HEK293 (cell line): ENCODE measurements at regions not wholly inside any gene's neighbourhood (a gene's known extent, or its start where the extent isn't known, plus 50 kb on each side); places are given as distances from the start of the nearest gene placed in this dataset.

Source experiments
- CTCF ChIP-seq: fragments of 450-650 bp; formaldehyde crosslinking; IDR thresholded peaks from 2 replicates; pipeline ENCODE4 v1.5.1; 2016; ENCODE audit warnings: missing biosample characterization, missing genetic modification characterization
- KLF8 ChIP-seq: fragments of 450-650 bp; formaldehyde crosslinking; IDR thresholded peaks from 2 replicates; pipeline ENCODE4 v1.5.1; 2016; ENCODE audit warnings: missing biosample characterization, missing genetic modification characterization
- MYNN ChIP-seq: fragments of 450-650 bp; formaldehyde crosslinking; IDR thresholded peaks from 2 replicates; pipeline ENCODE4 v1.5.1; 2016; ENCODE audit warnings: missing biosample characterization, missing genetic modification characterization, borderline replicate concordance
- PRDM1 ChIP-seq: fragments of 450-650 bp; formaldehyde crosslinking; IDR thresholded peaks from 2 replicates; pipeline ENCODE4; 2016; ENCODE audit warnings: missing biosample characterization, missing genetic modification characterization
- TRIM28 ChIP-seq: IDR thresholded peaks from 2 replicates; pipeline ENCODE4 v1.6.1; 2011; ENCODE audit warnings: low read length, control low read depth, borderline replicate concordance
- YY1 ChIP-seq: fragments of 450-650 bp; formaldehyde crosslinking; IDR thresholded peaks from 2 replicates; pipeline ENCODE4 v1.5.1; 2018; ENCODE audit warnings: missing biosample characterization, missing genetic modification characterization
- ZNF132 ChIP-seq: fragments of 450-650 bp; formaldehyde crosslinking; IDR thresholded peaks from 2 replicates; pipeline ENCODE4 v1.5.1; 2017; ENCODE audit warnings: missing biosample characterization, missing genetic modification characterization, borderline replicate concordance
- ZNF2 ChIP-seq: fragments of 450-650 bp; formaldehyde crosslinking; IDR thresholded peaks from 2 replicates; pipeline ENCODE4 v1.5.1; 2016; ENCODE audit warnings: missing biosample characterization, missing genetic modification characterization
- ZNF23 ChIP-seq: fragments of 450-650 bp; formaldehyde crosslinking; IDR thresholded peaks from 2 replicates; pipeline ENCODE4 v1.5.1; 2016; ENCODE audit warnings: missing biosample characterization, missing genetic modification characterization, borderline replicate concordance
- ZNF239 ChIP-seq: fragments of 450-650 bp; formaldehyde crosslinking; IDR thresholded peaks from 2 replicates; pipeline ENCODE4 v1.5.1; 2016; ENCODE audit warnings: missing biosample characterization, missing genetic modification characterization
- ZNF549 ChIP-seq: fragments of 450-650 bp; IDR thresholded peaks from 2 replicates; pipeline ENCODE4 v1.5.1; 2018; ENCODE audit warnings: missing biosample characterization, missing genetic modification characterization, mild to moderate bottlenecking, inconsistent platforms, moderate library complexity
- ZNF654 ChIP-seq: fragments of 450-650 bp; formaldehyde crosslinking; IDR thresholded peaks from 2 replicates; pipeline ENCODE4 v1.5.1; 2016; ENCODE audit warnings: low read depth, missing biosample characterization, missing genetic modification characterization

GRCh38 chr3:168395551-168395950 lies 299.8 kb upstream of the GOLIM4 start:
- TF ChIP-seq CTCF (no peak), ZNF549 (tag by site-specific recombination) (no peak), TRIM28 (no peak), ZNF654 (tag by site-specific recombination) (no peak), MYNN (tag by site-specific recombination) (no peak), PRDM1 (tag by site-specific recombination) (no peak), KLF8 (tag by site-specific recombination) (no peak), ZNF132 (tag by site-specific recombination) (no peak), ZNF23 (no peak), ZNF2 (no peak), YY1 (tag by site-specific recombination) (no peak), ZNF239 (no peak)
